Omental fat pad (tissue), 3 donors: ENCODE measurements at regions not wholly inside any gene's neighbourhood (a gene's known extent, or its start where the extent isn't known, plus 50 kb on each side); places are given as distances from the start of the nearest gene placed in this dataset.

Source experiments
- ATAC-seq: fragments of 150-250 bp; one replicate; pipeline ENCODE4 v1.9.1; 2016; ENCODE audit warnings: mild to moderate bottlenecking, moderate library complexity; ENCODE audit not compliant: low FRiP score
- DNase-seq: peaks from one replicate; pipeline ENCODE4 v3.0.0-alpha.2; 2019; ENCODE audit warnings: low spot score
- TF ChIP-seq, protein P1 (sequence below), 3 donors: fragments of 450-650 bp; IDR thresholded peaks; one replicate each; pipeline ENCODE4 v1.5.1; 2016 to 2017; ENCODE audit warnings: antibody characterized with exemption in 3 of 3, mild to moderate bottlenecking in 3 of 3, moderate library complexity in 2 of 3

DNA sequence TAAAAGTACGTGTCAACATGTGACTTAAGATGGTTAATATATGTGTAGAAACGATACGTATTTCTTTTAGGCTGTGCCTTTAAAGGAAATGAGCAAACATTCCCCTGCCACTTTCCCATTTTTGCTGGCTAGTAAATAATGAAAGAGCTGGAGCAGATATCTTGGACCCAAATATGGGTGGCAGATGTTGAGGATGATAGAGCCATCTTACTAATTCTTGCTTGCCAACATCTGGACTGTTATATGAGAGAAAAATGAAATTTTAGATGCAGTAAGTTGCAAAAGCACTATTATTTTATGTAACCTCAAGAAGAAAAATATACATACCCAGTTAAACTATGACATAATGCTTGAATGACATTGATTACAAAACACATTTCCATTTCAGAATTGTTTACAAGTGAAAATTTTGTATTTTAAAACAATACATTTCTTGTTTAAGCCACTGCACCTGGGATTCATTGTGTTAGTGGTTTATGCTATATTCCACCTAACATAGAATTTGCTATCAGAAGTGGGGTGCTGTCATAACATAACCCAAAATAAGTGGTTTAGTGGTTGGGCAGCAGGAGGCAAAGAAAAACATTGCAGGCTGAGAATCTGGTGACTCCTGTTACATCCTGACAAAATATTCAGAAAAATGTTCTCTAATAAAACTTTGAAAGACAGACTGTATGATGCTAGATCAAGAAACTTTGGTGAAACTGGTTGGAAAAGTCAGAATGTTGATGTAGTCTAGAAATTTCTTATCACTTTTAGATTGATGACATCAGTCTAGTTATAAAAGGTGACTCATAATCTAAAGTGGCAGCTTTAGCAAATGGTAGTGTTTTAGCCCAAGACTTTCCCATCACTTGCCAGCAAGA lies 305.0 kb downstream of the PTEN start:
- TF ChIP-seq, protein P1, sequence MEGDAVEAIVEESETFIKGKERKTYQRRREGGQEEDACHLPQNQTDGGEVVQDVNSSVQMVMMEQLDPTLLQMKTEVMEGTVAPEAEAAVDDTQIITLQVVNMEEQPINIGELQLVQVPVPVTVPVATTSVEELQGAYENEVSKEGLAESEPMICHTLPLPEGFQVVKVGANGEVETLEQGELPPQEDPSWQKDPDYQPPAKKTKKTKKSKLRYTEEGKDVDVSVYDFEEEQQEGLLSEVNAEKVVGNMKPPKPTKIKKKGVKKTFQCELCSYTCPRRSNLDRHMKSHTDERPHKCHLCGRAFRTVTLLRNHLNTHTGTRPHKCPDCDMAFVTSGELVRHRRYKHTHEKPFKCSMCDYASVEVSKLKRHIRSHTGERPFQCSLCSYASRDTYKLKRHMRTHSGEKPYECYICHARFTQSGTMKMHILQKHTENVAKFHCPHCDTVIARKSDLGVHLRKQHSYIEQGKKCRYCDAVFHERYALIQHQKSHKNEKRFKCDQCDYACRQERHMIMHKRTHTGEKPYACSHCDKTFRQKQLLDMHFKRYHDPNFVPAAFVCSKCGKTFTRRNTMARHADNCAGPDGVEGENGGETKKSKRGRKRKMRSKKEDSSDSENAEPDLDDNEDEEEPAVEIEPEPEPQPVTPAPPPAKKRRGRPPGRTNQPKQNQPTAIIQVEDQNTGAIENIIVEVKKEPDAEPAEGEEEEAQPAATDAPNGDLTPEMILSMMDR (IDR thresholded peaks at IDR 0.05), result no peak

GRCh38 chr10:88169037-88169319 lies 305.6 kb downstream of the PTEN start:
- DNase-seq, result no peak
- TF ChIP-seq, protein P1 (IDR thresholded peaks at IDR 0.05), result no peak
- ATAC-seq, result no peak

More for the DNA sequence above, 305.0 kb downstream of the PTEN start:
- no peak for ATAC-seq
- DNase-seq, result no peak

- DNase-seq, result no peak
- TF ChIP-seq, protein P1 (IDR thresholded peaks at IDR 0.05), result no peak
Observed at GRCh38 chr10:88170628-88171027, 307.2 kb downstream of the PTEN start.

DNA sequence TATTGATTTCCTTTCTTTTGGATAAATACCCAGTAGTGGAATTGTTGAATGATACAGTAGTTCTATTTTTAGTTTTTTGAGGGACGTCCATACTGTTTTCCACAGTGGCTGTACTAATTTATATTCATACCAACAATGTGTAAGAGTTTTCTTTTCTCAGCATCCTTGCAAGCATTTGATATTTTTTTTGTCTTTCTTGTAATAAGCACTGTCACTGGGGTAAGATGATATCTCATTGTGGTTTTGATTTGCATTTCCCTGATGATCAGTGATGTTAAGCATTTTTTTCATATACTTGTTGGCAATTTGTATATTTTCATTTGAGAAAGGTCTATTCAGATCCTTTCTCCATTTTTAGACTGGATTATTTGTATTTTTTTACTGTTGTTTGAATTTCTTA lies 308.7 kb downstream of the PTEN start:
- DNase-seq, result no peak
- TF ChIP-seq, protein P1 (IDR thresholded peaks at IDR 0.05), result no peak
- ATAC-seq, result no peak

More at GRCh38 chr10:88170628-88171027, 307.2 kb downstream of the PTEN start:
- ATAC-seq, result no peak

DNA sequence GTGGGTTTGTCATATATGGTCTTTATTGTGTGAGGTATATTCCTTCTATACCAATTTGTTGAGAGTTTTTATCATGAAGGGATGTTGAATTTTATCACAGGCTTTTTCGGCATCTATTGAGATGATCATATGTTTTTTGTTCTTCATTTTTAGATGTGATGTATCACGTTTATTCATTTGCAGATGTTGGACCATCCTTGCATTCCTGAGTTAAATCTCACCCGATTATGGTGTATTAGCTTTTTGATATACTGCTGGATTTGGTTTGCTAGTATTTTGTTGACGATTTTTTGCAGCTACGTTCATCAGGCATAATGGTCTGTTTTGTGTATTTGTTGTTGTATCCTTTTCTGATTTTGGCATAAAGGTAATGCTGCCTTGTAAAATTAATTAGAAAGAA lies 311.0 kb downstream of the PTEN start:
- ATAC-seq (no peak), DNase-seq (no peak)
- TF ChIP-seq, protein P1 (IDR thresholded peaks at IDR 0.05), result no peak

GRCh38 chr10:88178758-88179157 lies 315.3 kb downstream of the PTEN start:
- TF ChIP-seq, protein P1 (IDR thresholded peaks at IDR 0.05), result no peak
- DNase-seq, result no peak
- no peak for ATAC-seq

- TF ChIP-seq, protein P1 (IDR thresholded peaks at IDR 0.05), result no peak
- DNase-seq (no peak), ATAC-seq (no peak)
Observed at GRCh38 chr10:88179831-88180230, 316.4 kb downstream of the PTEN start.
